Keratinocyte (primary cell): ENCODE measurements at regions not wholly inside any gene's neighbourhood (a gene's known extent, or its start where the extent isn't known, plus 50 kb on each side); places are given as distances from the start of the nearest gene placed in this dataset.

Source experiments
- DNase-seq: peaks from one replicate; pipeline ENCODE4 v3.0.0-alpha.2; 2011; ENCODE audit warnings: low read depth, missing footprints, low spot score
- FAIRE-seq: peaks from 2 replicates; lab custom pipeline; 2011; peaks lifted over from hg19 to GRCh38; lab: Jason Lieb, UNC
- H2AFZ ChIP-seq: 2 replicates; pipeline ENCODE4 v1.6.0; 2012; ENCODE audit warnings: low read length, control low read depth, inconsistent platforms; ENCODE audit not compliant: control insufficient read depth
- H3K27ac ChIP-seq: 2 replicates; pipeline ENCODE4 v1.5.1; 2011; ENCODE audit warnings: low read length; ENCODE audit not compliant: control insufficient read depth, insufficient read depth
- H3K27me3 ChIP-seq: 3 replicates; pipeline ENCODE4 v1.6.0; 2011; ENCODE audit warnings: low read length; ENCODE audit not compliant: control insufficient read depth, insufficient read depth; ENCODE audit errors: extremely low read depth
- H3K36me3 ChIP-seq, 2 experiments: 2 replicates in 1 of 2; 3 replicates in 1 of 2; pipeline ENCODE4 v1.5.1; 2011; ENCODE audit warnings: low read length in 2 of 2, mild to moderate bottlenecking in 1 of 2; ENCODE audit not compliant: control insufficient read depth in 2 of 2, insufficient read depth in 2 of 2; ENCODE audit errors: extremely low read depth in 1 of 2
- H3K4me1 ChIP-seq: 3 replicates; pipeline ENCODE4 v1.5.1; 2011; ENCODE audit warnings: low read length; ENCODE audit not compliant: control insufficient read depth, insufficient read depth; ENCODE audit errors: extremely low read depth
- H3K4me2 ChIP-seq: 3 replicates; pipeline ENCODE4 v1.6.0; 2011; ENCODE audit warnings: low read depth, low read length; ENCODE audit not compliant: control insufficient read depth, insufficient read depth; ENCODE audit errors: extremely low read depth
- H3K4me3 ChIP-seq, 3 experiments: fragments of 200-600 bp in 1 of 3; sonication (generic) in 1 of 3; 2 replicates in 2 of 3; 3 replicates in 1 of 3; pipeline ENCODE4 v1.5.1; 2011 to 2016; ENCODE audit warnings: low read length in 3 of 3, mild to moderate bottlenecking in 3 of 3, control low read depth in 2 of 3, inconsistent platforms in 1 of 3, low read depth in 1 of 3, mixed read lengths in 1 of 3, mixed run types in 1 of 3, moderate library complexity in 1 of 3; ENCODE audit not compliant: control insufficient read depth in 2 of 3, insufficient read depth in 2 of 3; ENCODE audit errors: extremely low read depth in 1 of 3
- H3K79me2 ChIP-seq: 2 replicates; pipeline ENCODE4 v1.6.0; 2012; ENCODE audit warnings: low read length; ENCODE audit not compliant: control insufficient read depth, insufficient read depth
- H3K9ac ChIP-seq: 3 replicates; pipeline ENCODE4 v1.6.0; 2011; ENCODE audit warnings: low read length; ENCODE audit not compliant: control insufficient read depth, insufficient read depth; ENCODE audit errors: extremely low read depth
- H3K9me1 ChIP-seq: 3 replicates; pipeline ENCODE4 v1.6.0; 2011; ENCODE audit warnings: low read length; ENCODE audit not compliant: control insufficient read depth, insufficient read depth; ENCODE audit errors: extremely low read depth
- H3K9me3 ChIP-seq: 2 replicates; pipeline ENCODE4 v1.5.1; 2012; ENCODE audit warnings: low read depth, low read length; ENCODE audit not compliant: control insufficient read depth
- H4K20me1 ChIP-seq: 3 replicates; pipeline ENCODE4 v1.6.0; 2011; ENCODE audit warnings: low read length; ENCODE audit not compliant: control insufficient read depth, insufficient read depth; ENCODE audit errors: extremely low read depth
- EZH2 ChIP-seq: IDR thresholded peaks from one replicate; pipeline ENCODE4 v1.6.1; 2012; ENCODE audit warnings: inconsistent platforms, mild to moderate bottlenecking, low read length, moderate library complexity
- dilution Hi-C: fragments of 300-500 bp; cut with MboI; formaldehyde crosslinking; loops from one replicate; pipeline ENCODE4 v1.7.0; 2020; ENCODE audit warnings: low sequenced_read_pairs; ENCODE audit not compliant: extremely low pct_ligation_motif_present
- TF ChIP-seq, protein P1 (sequence below), 3 experiments: IDR thresholded peaks in 1 of 3; conservative IDR thresholded peaks in 1 of 3; optimal IDR thresholded peaks in 1 of 3; 2 replicates in 2 of 3; 3 replicates in 1 of 3; pipeline versions ENCODE3 to v1.5.1; 2011; ENCODE audit warnings: low read length in 3 of 3, mild to moderate bottlenecking in 3 of 3, moderate library complexity in 2 of 3, control low read depth in 1 of 3, inconsistent platforms in 1 of 3; ENCODE audit not compliant: insufficient read depth in 2 of 3; ENCODE audit errors: extremely low read depth in 1 of 3

DNA sequence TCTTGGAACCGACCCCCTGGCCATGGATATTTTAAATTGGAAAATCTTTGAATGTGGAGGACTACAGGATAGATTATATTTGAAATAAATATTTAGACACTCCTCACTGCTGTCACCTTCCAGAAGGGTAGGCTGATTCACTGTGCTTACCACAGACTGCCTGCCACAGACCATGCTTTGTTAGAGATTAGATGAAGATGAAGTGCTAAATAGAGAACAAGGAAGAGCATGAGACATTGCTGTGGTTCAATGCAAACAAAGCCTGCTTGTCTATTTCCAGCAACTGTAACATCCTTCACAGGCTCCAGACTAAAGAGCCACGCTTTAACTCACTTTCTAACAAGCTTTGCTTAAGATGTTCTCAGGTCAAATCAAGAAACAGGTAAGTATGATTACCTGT, 81.0 kb upstream of the TMEM17 start:
- DNase-seq (peak; percentile 5), FAIRE-seq (peak; percentile 72)
- H3K79me2 ChIP-seq: no peaks in the 10 kb centered on the region
- no peaks in the 10 kb centered on the region for H3K27me3 ChIP-seq
- peaks cover 11% of the 10 kb centered on the region for H3K4me1 ChIP-seq
- no peaks in the 10 kb centered on the region for H3K9me1 ChIP-seq
- H3K9me3 ChIP-seq: peaks cover 3% of the 10 kb centered on the region
- no peak overlapping the region for H3K9ac ChIP-seq
- dilution Hi-C loops: no loop called here
- H3K27ac ChIP-seq: no peak overlapping the region
- H3K4me3 ChIP-seq: no peak overlapping the region
- H3K4me2 ChIP-seq: no peak overlapping the region
- no peaks in the 10 kb centered on the region for H3K36me3 ChIP-seq
- no peak for TF ChIP-seq EZH2
- TF ChIP-seq, protein P1, sequence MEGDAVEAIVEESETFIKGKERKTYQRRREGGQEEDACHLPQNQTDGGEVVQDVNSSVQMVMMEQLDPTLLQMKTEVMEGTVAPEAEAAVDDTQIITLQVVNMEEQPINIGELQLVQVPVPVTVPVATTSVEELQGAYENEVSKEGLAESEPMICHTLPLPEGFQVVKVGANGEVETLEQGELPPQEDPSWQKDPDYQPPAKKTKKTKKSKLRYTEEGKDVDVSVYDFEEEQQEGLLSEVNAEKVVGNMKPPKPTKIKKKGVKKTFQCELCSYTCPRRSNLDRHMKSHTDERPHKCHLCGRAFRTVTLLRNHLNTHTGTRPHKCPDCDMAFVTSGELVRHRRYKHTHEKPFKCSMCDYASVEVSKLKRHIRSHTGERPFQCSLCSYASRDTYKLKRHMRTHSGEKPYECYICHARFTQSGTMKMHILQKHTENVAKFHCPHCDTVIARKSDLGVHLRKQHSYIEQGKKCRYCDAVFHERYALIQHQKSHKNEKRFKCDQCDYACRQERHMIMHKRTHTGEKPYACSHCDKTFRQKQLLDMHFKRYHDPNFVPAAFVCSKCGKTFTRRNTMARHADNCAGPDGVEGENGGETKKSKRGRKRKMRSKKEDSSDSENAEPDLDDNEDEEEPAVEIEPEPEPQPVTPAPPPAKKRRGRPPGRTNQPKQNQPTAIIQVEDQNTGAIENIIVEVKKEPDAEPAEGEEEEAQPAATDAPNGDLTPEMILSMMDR (optimal IDR thresholded peaks at IDR 0.05 in 1 of 3, IDR thresholded peaks at IDR 0.05 in 1 of 3, conservative IDR thresholded peaks at IDR 0.05 in 1 of 3; ENCODE audit: extremely low read depth in 1 of 3, insufficient read depth in 2 of 3, low read length in 3 of 3): no peak
- peak overlapping the region; percentile 35 for H2AFZ ChIP-seq
- no peaks in the 10 kb centered on the region for H4K20me1 ChIP-seq

DNA sequence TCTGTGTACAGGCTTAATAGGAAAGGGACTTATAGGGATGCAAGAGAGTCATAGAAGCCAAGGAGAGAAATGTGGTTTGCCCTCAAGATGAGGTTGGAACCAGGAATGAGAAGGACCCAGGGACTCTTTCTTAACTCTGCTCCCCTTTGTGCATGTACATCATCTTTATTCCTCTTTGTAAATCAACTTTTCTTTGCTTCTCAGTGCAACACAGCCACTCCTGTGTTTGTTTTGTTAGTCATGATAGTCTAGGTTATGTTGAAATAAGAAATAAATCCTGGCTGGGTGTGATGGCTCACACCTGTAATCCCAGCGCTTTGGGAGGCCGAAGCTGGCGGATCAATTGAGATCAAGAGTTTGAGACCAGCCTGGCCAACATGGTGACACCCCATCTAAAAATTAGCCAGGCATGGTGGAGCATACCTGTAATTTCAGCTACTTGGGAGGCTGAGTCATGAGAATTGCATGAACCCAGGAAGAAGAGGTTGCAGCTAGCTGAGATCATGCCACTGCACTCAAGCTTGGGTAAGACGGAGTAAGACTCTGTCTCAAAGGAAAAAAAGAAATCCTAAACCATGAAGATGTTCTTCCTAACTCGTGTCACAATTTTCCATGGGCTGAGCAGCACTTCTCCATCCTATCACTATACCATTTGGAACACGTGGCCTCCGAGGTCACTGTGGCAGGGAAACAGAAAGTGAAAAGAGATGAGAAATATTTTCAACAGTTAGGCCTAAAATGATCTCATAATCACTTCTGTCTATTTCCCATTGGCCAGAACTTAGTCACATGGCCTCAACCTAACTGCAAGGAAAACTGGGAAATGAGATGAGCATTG, 73.0 kb upstream of the TMEM17 start:
- Histone ChIP-seq H3K9me3 (peaks cover 3% of the 10 kb centered on the region), H3K4me1 (peaks cover 37% of the 10 kb centered on the region), H3K4me3 (peak overlapping the region in 1 of 3 experiments; percentile 5), H4K20me1 (no peaks in the 10 kb centered on the region), H3K9me1 (no peaks in the 10 kb centered on the region), H3K27ac (peak overlapping the region; percentile 98), H3K79me2 (no peaks in the 10 kb centered on the region), H3K9ac (peak overlapping the region; percentile 67), H3K4me2 (peak overlapping the region; percentile 64), H3K36me3 (peaks cover 0 to 3% of the 10 kb centered on the region in 2 experiments), H2AFZ (peak overlapping the region; percentile 62), H3K27me3 (no peaks in the 10 kb centered on the region)
- dilution Hi-C loops: no loop called here
- peak; percentile 32 for FAIRE-seq
- DNase-seq: peak; percentile 75
- TF ChIP-seq EZH2: no peak
- TF ChIP-seq, protein P1 (optimal IDR thresholded peaks at IDR 0.05 in 1 of 3, IDR thresholded peaks at IDR 0.05 in 1 of 3, conservative IDR thresholded peaks at IDR 0.05 in 1 of 3; ENCODE audit: extremely low read depth in 1 of 3, insufficient read depth in 2 of 3, low read length in 3 of 3): no peak
